ENCODE measurements at regions not wholly inside any gene's neighbourhood (a gene's known extent, or its start where the extent isn't known, plus 50 kb on each side); places are given as distances from the start of the nearest gene placed in this dataset.

DNA sequence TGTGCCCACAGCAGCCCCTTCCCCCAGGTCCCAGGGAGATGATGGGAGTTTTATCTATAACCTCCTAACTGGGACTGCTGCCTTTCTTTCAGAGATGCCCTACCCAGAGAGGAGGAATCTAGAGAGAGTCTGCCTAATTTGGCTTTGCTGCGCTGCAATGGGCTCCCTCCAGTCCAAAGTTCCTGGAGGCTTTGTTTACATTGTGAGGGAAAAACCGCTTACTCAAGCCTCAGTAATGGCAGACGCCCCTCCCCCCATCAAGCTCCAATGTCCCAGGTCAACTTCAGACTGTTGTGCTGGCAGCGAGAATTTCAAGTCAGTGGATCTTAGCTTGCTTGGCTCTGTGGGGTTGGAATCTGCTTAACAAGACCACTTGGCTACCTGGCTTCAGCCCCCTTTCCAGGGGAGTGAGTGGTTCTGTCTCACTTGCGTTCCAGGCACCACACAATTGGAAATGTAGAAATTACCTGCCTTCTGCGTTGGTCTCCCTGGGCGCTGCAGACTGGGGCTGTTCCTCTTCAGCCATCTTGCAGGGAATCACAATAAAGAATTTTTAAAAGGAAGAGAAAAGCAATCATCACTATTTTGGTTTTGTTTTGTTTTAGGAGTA, 262.5 kb downstream of the FOXG1 start:
- intact Hi-C loops (cut with DNase I, micrococcal nuclease): no loop called here
- Histone ChIP-seq H3K4me3 (ENCODE audit: low read length) (no peak overlapping the region), H3K9me3 (ENCODE audit: control insufficient read depth in 1 of 2, insufficient read depth in 1 of 2, low read length in 2 of 2) (peaks cover 0 to 8% of the 10 kb centered on the region in 2 experiments), H3K4me1 (ENCODE audit: insufficient read depth, low read length) (no peaks in the 10 kb centered on the region), H3K36me3 (ENCODE audit: insufficient read depth, low read length) (no peaks in the 10 kb centered on the region), H3K27me3 (ENCODE audit: control insufficient read depth in 1 of 2, insufficient read depth in 2 of 2, low read length in 2 of 2) (no peaks in the 10 kb centered on the region), H3K27ac (ENCODE audit: low read depth in 1 of 2, low read length in 2 of 2) (no peak overlapping the region)
- CTCF ChIA-PET: no interaction called here
- Mint-ChIP-seq H3K27me3 (no peaks in the 10 kb centered on the region), H3K4me3 (no peak overlapping the region), H3K36me3 (ENCODE audit: low read depth) (no peaks in the 10 kb centered on the region), H3K9me3 (peaks cover 25% of the 10 kb centered on the region), H3K4me1 (ENCODE audit: low read depth) (no peaks in the 10 kb centered on the region), H3K27ac (no peak overlapping the region)
- DNase-seq: no peak
- TF ChIP-seq, protein P1, sequence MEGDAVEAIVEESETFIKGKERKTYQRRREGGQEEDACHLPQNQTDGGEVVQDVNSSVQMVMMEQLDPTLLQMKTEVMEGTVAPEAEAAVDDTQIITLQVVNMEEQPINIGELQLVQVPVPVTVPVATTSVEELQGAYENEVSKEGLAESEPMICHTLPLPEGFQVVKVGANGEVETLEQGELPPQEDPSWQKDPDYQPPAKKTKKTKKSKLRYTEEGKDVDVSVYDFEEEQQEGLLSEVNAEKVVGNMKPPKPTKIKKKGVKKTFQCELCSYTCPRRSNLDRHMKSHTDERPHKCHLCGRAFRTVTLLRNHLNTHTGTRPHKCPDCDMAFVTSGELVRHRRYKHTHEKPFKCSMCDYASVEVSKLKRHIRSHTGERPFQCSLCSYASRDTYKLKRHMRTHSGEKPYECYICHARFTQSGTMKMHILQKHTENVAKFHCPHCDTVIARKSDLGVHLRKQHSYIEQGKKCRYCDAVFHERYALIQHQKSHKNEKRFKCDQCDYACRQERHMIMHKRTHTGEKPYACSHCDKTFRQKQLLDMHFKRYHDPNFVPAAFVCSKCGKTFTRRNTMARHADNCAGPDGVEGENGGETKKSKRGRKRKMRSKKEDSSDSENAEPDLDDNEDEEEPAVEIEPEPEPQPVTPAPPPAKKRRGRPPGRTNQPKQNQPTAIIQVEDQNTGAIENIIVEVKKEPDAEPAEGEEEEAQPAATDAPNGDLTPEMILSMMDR (IDR thresholded peaks at IDR 0.05): no peak
- POLR2A ChIA-PET: no interaction called here
- no peak for ATAC-seq (ENCODE audit: poor library complexity)

DNA sequence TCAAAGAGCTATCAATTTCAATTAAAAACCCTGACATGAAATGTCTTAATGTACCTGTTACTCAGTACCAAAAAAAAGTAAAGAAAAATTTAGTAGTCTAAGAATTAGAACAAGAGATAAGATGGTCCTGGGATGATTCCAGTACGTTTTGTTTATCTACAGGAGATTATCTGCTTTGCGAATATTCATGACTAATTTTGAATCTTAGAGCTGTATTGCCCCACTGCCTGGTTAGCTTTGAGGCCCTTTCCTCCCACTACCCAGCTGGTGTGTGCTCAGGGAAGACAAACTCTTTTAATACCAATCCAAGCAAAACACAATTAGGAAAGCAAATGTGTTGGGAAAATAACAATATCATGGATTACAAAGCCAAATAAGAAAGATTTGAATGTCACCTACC, 263.5 kb downstream of the FOXG1 start:
- TF ChIP-seq, protein P1 (IDR thresholded peaks at IDR 0.05): no peak
- H3K4me1 Mint-ChIP-seq (ENCODE audit: low read depth): no peaks in the 10 kb centered on the region
- ChIA-PET POLR2A (no interaction called here), CTCF (no interaction called here)
- no peak for ATAC-seq (ENCODE audit: poor library complexity)
- H3K36me3 Mint-ChIP-seq (ENCODE audit: low read depth): no peaks in the 10 kb centered on the region
- H3K27me3 Mint-ChIP-seq: no peaks in the 10 kb centered on the region
- Histone ChIP-seq H3K27ac (ENCODE audit: low read depth in 1 of 2, low read length in 2 of 2) (no peak overlapping the region), H3K4me3 (ENCODE audit: low read length) (no peak overlapping the region), H3K9me3 (ENCODE audit: control insufficient read depth in 1 of 2, insufficient read depth in 1 of 2, low read length in 2 of 2) (peaks cover 0 to 8% of the 10 kb centered on the region in 2 experiments), H3K36me3 (ENCODE audit: insufficient read depth, low read length) (no peaks in the 10 kb centered on the region), H3K4me1 (ENCODE audit: insufficient read depth, low read length) (no peaks in the 10 kb centered on the region), H3K27me3 (ENCODE audit: control insufficient read depth in 1 of 2, insufficient read depth in 2 of 2, low read length in 2 of 2) (no peaks in the 10 kb centered on the region)
- H3K4me3 Mint-ChIP-seq: no peak overlapping the region
- DNase-seq: no peak
- intact Hi-C loops (cut with DNase I, micrococcal nuclease): no loop called here
- H3K9me3 Mint-ChIP-seq: peaks cover 23% of the 10 kb centered on the region
- no peak overlapping the region for H3K27ac Mint-ChIP-seq

DNA sequence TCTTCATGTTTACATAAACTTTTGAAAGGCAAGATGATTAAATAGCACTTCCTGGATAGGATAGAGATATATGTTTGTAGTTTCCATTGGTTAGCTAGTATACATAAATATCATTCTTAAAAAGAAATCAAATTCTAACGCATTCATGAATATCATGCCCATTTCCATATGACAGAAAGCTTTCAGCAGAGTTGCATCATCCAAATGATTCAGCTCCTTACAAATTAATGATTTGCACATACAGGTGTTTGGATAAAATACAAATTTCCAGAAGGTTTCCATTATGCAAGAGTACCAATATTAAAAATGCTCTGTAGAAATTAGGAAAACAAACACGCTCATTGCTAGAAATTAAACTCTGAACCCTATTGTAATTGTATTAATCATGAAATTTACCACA, 264.4 kb downstream of the FOXG1 start:
- H3K36me3 ChIP-seq (ENCODE audit: insufficient read depth, low read length): no peaks in the 10 kb centered on the region
- no peak for ATAC-seq (ENCODE audit: poor library complexity)
- Mint-ChIP-seq H3K36me3 (ENCODE audit: low read depth) (no peaks in the 10 kb centered on the region), H3K9me3 (peaks cover 22% of the 10 kb centered on the region), H3K4me1 (ENCODE audit: low read depth) (no peaks in the 10 kb centered on the region), H3K4me3 (no peak overlapping the region), H3K27ac (no peak overlapping the region), H3K27me3 (no peaks in the 10 kb centered on the region)
- no peak for DNase-seq
- ChIA-PET POLR2A (no interaction called here), CTCF (no interaction called here)
- H3K4me3 ChIP-seq (ENCODE audit: low read length): no peak overlapping the region
- TF ChIP-seq, protein P1 (IDR thresholded peaks at IDR 0.05): no peak
- H3K27me3 ChIP-seq (ENCODE audit: control insufficient read depth in 1 of 2, insufficient read depth in 2 of 2, low read length in 2 of 2): no peaks in the 10 kb centered on the region
- intact Hi-C loops (cut with DNase I, micrococcal nuclease): no loop called here
- H3K4me1 ChIP-seq (ENCODE audit: insufficient read depth, low read length): no peaks in the 10 kb centered on the region
- H3K27ac ChIP-seq (ENCODE audit: low read depth in 1 of 2, low read length in 2 of 2): no peak overlapping the region
- H3K9me3 ChIP-seq (ENCODE audit: control insufficient read depth in 1 of 2, insufficient read depth in 1 of 2, low read length in 2 of 2): peaks cover 0 to 8% of the 10 kb centered on the region in 2 experiments
